IPS-15b (cell line): ENCODE measurements at regions not wholly inside any gene's neighbourhood (a gene's known extent, or its start where the extent isn't known, plus 50 kb on each side); places are given as distances from the start of the nearest gene placed in this dataset.

Experiments
- H3K27me3 ChIP-seq: one replicate; pipeline ENCODE4 v1.6.1; 2013; ENCODE audit warnings: low read length; ENCODE audit not compliant: control insufficient read depth, insufficient read depth
- H3K36me3 ChIP-seq: one replicate; pipeline ENCODE4 v1.6.1; 2013; ENCODE audit warnings: low read length; ENCODE audit not compliant: control insufficient read depth, insufficient read depth
- H3K4me1 ChIP-seq: one replicate; pipeline ENCODE4 v1.6.1; 2013; ENCODE audit warnings: mild to moderate bottlenecking, low read length; ENCODE audit not compliant: control insufficient read depth, insufficient read depth
- H3K4me3 ChIP-seq: one replicate; pipeline ENCODE4 v1.5.1; 2013; ENCODE audit warnings: low read depth, low read length
- H3K9ac ChIP-seq: one replicate; pipeline ENCODE4 v1.6.1; 2013; ENCODE audit warnings: low read depth, mild to moderate bottlenecking, low read length
- H3K9me3 ChIP-seq: one replicate; pipeline ENCODE4 v1.6.1; 2013; ENCODE audit warnings: mild to moderate bottlenecking, low read length; ENCODE audit not compliant: control insufficient read depth, insufficient read depth

DNA sequence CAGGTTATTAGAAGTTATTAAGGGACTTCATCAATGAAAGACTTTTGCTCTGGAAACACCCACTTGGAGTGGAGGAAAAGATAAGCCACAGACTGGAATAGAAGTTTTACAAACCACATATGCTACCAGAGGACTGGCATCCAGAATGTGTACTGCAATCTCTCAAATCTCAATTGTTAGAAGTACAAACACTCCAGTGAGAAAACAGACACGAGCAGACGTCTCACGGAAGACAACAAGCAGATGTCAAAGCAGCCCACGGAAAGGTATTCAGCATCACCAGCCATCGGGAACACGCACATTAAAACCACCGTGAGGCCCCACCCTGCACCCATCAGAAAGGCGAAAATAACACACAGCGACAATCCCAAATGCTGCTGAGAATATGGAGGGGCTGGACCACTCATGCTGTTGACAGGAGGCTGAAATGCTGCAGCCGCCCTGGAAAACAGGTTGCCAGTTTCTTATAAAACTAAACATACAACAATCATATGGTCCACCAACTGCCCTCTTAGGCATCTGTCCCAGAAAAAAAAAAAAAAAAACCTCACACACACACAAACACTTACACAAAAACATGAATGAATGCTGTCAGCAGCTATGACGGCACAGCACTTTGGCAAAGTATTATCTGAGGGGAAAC, 131.9 kb upstream of the SFSWAP start:
- Histone ChIP-seq H3K4me3 (no peak overlapping the region), H3K36me3 (no peaks in the 10 kb centered on the region), H3K4me1 (peaks cover 4% of the 10 kb centered on the region), H3K9me3 (no peaks in the 10 kb centered on the region), H3K9ac (no peak overlapping the region), H3K27me3 (no peaks in the 10 kb centered on the region)

DNA sequence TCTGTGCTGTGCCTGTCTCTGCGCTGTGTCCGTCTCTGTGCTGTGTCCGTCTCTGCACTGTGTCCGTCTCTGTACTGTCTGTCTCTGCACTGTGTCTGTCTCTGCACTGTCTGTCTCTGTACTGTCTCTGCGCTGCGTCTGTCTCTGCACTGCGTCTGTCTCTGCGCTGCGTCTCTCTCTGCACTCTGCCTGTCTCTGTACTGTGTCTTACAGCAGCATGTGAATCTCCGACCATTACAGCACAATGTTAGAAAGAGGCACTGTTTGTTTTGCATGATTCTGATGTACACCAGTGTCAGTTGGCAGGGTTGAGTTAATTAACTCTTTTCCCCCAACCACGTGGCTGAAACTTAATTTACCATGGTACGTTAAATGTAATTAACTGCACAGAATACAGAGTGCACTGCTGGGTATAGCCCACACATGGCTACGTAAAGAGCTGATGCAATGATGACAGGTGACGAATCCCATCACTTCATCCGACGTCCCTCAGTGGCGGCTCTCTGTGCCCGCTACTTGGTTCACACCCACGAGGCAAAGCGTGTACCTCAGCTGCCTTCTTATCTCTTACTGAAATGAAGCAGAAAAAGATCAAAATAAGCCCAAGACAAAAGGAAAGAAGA, 127.7 kb upstream of the SFSWAP start:
- no peaks in the 10 kb centered on the region for H3K27me3 ChIP-seq
- H3K4me3 ChIP-seq, result no peak overlapping the region
- no peaks in the 10 kb centered on the region for H3K36me3 ChIP-seq
- H3K9me3 ChIP-seq, result no peaks in the 10 kb centered on the region
- H3K9ac ChIP-seq, result no peak overlapping the region
- H3K4me1 ChIP-seq, result no peaks in the 10 kb centered on the region

DNA sequence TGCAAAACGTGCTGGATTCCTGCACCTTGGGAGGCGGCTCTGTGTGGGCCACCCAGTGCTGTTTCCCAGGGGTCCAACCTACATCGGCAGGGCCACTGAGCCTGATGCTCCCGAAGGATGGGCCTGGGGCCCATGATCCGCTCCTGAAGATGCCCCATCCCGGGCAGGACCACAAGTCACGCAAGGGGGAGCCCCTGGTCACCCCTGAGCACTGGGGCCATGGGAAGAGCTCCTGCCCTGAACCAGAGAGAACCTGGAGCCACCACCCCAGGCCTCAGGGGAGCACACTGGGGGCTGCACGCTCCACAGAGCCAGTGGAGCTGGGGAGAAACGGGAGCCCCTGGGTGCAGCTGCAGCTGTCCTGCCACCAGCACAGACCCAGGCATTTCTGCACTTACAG, 124.6 kb upstream of the SFSWAP start:
- H3K4me1 ChIP-seq, result no peaks in the 10 kb centered on the region

DNA sequence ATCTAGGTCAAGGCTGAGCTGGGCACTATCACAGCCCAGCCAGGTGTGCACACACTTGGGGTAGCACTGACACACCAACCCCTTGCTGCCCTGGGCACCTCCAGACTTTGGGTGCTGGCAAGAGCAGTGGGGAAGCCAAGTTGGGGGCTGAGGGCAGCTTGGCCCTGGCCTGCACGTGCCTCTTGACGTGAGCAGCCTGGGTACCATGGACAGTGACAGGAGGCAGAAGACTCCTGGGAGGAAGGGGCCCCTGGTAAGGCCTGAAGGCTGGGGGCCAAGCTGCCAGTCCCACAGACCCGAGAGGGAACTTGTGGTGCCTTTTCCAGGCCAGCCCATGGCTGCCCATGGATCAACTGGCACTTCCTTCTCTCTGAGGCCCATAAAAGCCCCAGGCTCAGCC, 124.1 kb upstream of the SFSWAP start:
- H3K36me3 ChIP-seq, result no peaks in the 10 kb centered on the region
- H3K4me1 ChIP-seq, result no peaks in the 10 kb centered on the region
- no peaks in the 10 kb centered on the region for H3K27me3 ChIP-seq
- H3K9me3 ChIP-seq, result no peaks in the 10 kb centered on the region
- no peak overlapping the region for H3K4me3 ChIP-seq
- H3K9ac ChIP-seq, result no peak overlapping the region

More for the DNA sequence above, 124.6 kb upstream of the SFSWAP start:
- no peaks in the 10 kb centered on the region for H3K27me3 ChIP-seq
- no peaks in the 10 kb centered on the region for H3K36me3 ChIP-seq
- no peaks in the 10 kb centered on the region for H3K9me3 ChIP-seq
- no peak overlapping the region for H3K9ac ChIP-seq
- H3K4me3 ChIP-seq, result no peak overlapping the region

DNA sequence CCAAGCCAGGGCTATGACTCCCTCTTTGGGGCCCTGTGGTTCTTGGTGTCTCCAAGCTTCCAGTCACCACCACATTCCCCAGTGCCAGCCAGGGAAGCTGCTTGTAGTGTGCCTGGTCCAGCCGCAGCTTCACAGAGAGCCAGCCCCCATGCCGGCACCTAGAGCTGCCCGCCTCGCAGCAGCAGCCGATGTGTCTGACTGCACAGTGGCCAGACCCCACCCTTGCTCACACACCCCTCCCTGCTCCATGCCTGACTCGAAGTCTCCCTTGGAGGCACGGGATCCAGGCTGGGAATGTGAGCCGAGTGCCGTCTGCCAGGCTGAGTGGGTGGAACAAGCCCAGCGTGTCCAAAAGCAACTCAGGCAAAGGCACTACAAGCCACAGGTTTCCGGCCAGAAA, 123.3 kb upstream of the SFSWAP start:
- Histone ChIP-seq H3K36me3 (no peaks in the 10 kb centered on the region), H3K4me3 (no peak overlapping the region), H3K4me1 (no peaks in the 10 kb centered on the region), H3K27me3 (no peaks in the 10 kb centered on the region), H3K9ac (no peak overlapping the region), H3K9me3 (no peaks in the 10 kb centered on the region)

DNA sequence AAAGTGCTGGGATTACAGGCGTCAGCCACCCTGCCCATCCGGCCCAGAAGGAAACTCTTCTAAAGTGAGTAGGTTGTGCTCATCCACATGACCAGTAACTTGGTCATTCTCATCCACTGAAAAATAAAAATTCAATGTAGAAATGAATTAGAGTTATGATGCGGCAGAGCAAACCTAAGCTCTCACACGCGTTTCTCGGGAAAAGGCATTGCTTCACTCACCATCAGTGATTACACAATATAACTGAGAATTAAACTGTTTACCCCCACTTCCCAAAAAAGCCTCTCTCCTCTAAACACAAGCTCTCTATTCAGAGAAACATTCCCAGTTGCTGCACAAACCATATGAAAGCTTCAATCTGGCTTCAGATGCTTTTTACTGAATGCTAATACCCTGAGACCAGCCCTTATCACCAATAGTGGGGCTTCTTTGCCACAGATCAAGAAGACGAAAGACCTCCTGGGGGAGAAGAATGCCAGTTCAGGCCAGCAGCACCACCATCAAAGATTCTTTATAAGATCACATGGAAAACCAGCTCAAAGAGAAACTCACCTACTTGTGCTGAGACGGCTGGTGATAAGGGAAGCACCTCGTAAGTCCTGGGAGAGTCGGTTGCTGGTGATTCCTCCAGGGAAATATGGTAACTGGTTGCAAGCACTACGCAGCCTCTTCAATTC, 121.5 kb upstream of the SFSWAP start:
- Histone ChIP-seq H3K27me3 (no peaks in the 10 kb centered on the region), H3K9me3 (no peaks in the 10 kb centered on the region), H3K36me3 (no peaks in the 10 kb centered on the region), H3K4me1 (no peaks in the 10 kb centered on the region), H3K9ac (no peak overlapping the region), H3K4me3 (no peak overlapping the region)

DNA sequence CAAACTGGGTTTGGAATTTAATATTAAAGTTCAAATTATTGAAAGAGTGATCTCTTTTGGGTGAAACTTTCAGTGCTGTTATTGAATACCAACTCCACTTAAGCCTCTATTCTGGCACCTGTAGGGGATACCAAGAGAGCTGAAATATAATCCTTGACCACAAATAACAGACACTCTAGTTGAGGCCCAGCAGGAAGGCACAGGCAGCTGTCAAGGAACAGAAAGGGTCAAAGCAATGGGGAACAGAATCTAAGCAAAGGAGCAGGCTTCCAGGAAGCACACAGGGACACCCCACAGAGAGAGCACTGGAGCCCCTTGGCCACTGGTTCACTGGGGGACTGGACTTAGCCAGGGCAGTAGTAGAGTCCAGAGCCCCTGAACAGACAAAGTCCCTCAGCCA, 120.9 kb upstream of the SFSWAP start:
- H3K9ac ChIP-seq, result no peak overlapping the region
- no peaks in the 10 kb centered on the region for H3K36me3 ChIP-seq
- no peaks in the 10 kb centered on the region for H3K27me3 ChIP-seq
- H3K9me3 ChIP-seq, result no peaks in the 10 kb centered on the region
- no peaks in the 10 kb centered on the region for H3K4me1 ChIP-seq
- H3K4me3 ChIP-seq, result no peak overlapping the region

DNA sequence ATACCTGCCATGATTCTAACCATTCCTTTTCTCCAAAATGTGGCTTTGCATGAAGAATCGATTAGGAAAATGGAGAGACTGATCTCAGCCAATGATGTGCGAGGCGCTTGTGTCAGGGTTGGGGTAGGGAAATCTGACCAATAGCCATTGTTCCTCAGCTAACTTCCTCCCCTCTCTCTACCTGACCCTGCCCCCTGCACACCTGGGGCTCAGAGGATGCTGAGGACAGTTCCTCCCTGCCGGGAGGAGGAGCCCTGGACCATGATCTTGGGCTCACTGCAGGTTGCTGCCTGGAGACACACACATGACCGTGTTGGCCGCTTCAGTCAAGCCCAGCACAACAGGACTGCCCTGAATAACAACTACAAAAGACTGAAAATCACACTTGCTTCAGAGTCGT, 119.8 kb upstream of the SFSWAP start:
- H3K4me1 ChIP-seq, result no peaks in the 10 kb centered on the region
- no peaks in the 10 kb centered on the region for H3K27me3 ChIP-seq

DNA sequence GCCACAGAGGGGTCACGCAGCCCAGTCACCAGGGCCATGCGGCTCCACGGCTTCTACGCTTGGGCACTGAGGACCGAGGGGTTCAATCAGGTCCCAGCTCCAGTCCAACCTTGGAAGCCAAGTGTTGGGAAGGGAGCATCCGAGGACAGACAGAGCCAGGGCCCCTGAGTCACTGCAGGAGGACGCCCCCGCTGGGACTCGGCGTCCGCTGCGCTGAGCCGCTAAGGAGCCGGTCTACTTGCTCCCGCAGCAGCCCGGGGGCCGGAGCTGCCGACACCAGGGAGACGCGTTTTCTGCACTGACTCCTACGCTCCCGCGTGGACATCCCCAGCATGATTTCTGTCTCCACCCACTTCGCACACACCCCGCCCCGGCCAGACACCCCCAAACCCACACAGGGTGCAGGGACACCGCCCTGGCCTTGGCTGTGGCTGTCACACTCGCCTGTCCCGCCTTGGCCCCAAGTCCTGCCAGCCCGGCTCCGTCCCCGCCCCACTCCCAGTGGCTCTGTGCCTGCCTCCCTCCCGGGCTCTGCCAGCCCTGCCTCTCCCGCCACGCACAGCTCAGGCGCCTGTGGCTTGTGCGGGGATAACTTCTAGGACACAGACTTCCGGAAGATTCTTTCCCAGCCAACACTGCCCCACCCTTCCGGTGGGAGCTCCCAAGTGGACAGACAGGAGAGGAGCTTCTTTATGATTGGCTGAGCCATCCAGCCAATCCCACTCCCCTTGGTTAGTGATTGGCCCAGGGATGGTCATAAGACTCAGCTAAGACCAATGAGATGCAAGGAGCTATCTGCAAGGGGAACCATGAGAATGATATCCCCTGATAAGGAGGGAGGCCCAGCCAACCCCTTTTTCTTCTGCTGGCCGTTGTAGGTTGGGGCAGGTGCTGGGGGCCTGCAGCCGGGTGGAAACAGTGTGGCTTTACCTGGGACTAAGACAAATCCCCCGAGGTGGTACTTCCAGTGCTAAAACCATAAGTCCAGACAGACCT, 118.9 kb upstream of the SFSWAP start:
- Histone ChIP-seq H3K4me1 (no peaks in the 10 kb centered on the region), H3K9me3 (no peaks in the 10 kb centered on the region), H3K9ac (no peak overlapping the region), H3K4me3 (no peak overlapping the region), H3K36me3 (no peaks in the 10 kb centered on the region), H3K27me3 (no peaks in the 10 kb centered on the region)

More for the DNA sequence above, 119.8 kb upstream of the SFSWAP start:
- no peaks in the 10 kb centered on the region for H3K9me3 ChIP-seq
- no peak overlapping the region for H3K9ac ChIP-seq
- no peaks in the 10 kb centered on the region for H3K36me3 ChIP-seq
- no peak overlapping the region for H3K4me3 ChIP-seq

DNA sequence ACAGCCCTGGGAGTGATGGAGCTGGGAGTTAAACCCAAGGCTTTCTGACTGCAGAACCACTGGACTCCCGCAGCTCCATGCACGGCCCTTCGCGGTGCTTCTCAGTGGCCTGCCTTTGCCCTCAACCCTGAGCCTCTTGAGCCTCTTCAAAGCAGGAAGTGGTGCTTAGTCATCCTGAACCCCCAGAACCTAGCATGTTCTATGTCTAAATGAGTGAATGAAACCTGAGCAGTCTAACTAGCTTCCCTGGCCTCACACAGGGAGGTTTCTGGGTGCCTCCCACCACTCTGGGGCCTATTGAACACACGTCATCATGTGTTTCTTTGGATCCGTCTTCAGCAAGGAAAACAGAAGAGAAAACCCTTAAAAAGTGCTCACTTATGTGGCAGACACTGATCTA, 117.9 kb upstream of the SFSWAP start:
- Histone ChIP-seq H3K36me3 (no peaks in the 10 kb centered on the region), H3K9me3 (no peaks in the 10 kb centered on the region), H3K4me1 (no peaks in the 10 kb centered on the region), H3K4me3 (no peak overlapping the region), H3K9ac (no peak overlapping the region), H3K27me3 (no peaks in the 10 kb centered on the region)

DNA sequence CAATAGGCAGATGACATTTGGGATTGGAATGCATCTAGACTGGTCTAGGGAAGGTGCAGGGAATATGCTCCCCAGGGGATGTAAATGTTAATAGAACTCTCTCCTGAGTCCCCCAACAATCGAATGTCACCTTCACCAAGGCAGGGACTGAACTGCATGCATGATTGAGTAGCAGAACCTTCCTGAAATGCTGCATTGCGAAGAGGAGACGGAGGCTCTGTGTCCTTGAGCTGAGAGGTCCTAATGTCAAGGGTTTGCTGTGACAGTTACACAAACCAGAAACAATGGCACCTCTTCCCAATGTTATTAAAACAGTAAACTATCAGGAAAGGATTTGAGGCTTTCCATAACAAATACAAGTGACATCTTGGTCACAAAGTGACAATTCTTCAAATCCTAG, 117.5 kb upstream of the SFSWAP start:
- H3K27me3 ChIP-seq, result no peaks in the 10 kb centered on the region
- no peaks in the 10 kb centered on the region for H3K36me3 ChIP-seq
- H3K9ac ChIP-seq, result no peak overlapping the region
- no peak overlapping the region for H3K4me3 ChIP-seq
- H3K4me1 ChIP-seq, result no peaks in the 10 kb centered on the region
- H3K9me3 ChIP-seq, result no peaks in the 10 kb centered on the region
